RWPE2 (cell line): ENCODE measurements at regions not wholly inside any gene's neighbourhood (a gene's known extent, or its start where the extent isn't known, plus 50 kb on each side); places are given as distances from the start of the nearest gene placed in this dataset.
"Not testable (repeated sequence)": the region's sequence is repeated elsewhere in the genome, so short reads cannot be mapped to it uniquely, and the experiment has no call there.

Experiments
- ATAC-seq: fragments of 200-7000 bp; cut with Tn5 transposase; 3 replicates; pipeline ENCODE4 v1.9.1; 2021; ENCODE audit warnings: low read depth
- DNase-seq: peaks from one replicate; pipeline ENCODE4 v3.0.0-alpha.2; 2020; ENCODE audit warnings: low spot score
- H3K27ac ChIP-seq: fragments of 450-650 bp; 2 replicates; pipeline ENCODE4 v1.5.1; 2017; ENCODE audit warnings: mild to moderate bottlenecking; ENCODE audit not compliant: poor library complexity, severe bottlenecking
- H3K27me3 ChIP-seq: fragments of 250-450 bp; sonication (Bioruptor Pico); 2 replicates; pipeline ENCODE4 v1.5.1; 2021; ENCODE audit warnings: mild to moderate bottlenecking, moderate library complexity; ENCODE audit not compliant: insufficient read depth, poor library complexity, severe bottlenecking
- H3K36me3 ChIP-seq: fragments of 250-450 bp; sonication (Bioruptor Pico); 2 replicates; pipeline ENCODE4 v1.5.1; 2020; ENCODE audit warnings: low read depth, mild to moderate bottlenecking, moderate library complexity
- H3K4me1 ChIP-seq: fragments of 250-450 bp; sonication (Bioruptor Pico); 2 replicates; pipeline ENCODE4 v1.5.1; 2021; ENCODE audit warnings: mild to moderate bottlenecking, moderate library complexity; ENCODE audit not compliant: insufficient read depth, poor library complexity, severe bottlenecking
- H3K4me3 ChIP-seq: fragments of 250-450 bp; sonication (Bioruptor Pico); 2 replicates; pipeline ENCODE4 v1.5.1; 2021; ENCODE audit warnings: mild to moderate bottlenecking, moderate library complexity; ENCODE audit not compliant: severe bottlenecking
- H3K9me3 ChIP-seq: fragments of 250-450 bp; sonication (Bioruptor Pico); 2 replicates; pipeline ENCODE4 v1.5.1; 2021; ENCODE audit warnings: mild to moderate bottlenecking, moderate library complexity; ENCODE audit not compliant: severe bottlenecking
- CTCF ChIP-seq: fragments of 450-650 bp; IDR thresholded peaks from one replicate; pipeline ENCODE4 v1.5.1; 2017; ENCODE audit warnings: mild to moderate bottlenecking, moderate library complexity; ENCODE audit not compliant: poor library complexity, severe bottlenecking

DNA sequence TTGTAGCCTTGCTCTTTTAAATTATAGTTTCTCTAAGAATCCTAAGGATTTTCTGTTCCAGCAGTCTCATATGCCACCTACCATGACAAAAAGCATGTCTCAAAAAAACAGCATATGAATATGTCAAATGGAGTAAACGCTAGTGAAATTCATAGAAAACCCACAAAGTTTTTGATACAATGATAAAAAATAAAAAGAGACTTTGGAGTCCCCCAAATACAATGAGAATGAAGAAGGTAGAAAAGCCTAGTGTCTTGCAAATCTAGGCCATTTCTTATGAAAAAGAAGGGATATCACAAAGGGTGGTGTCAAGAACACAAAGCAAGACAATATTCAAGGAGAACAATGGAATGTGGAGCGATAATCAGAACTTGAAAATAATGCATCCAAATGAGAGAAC lies 668.5 kb downstream of the PLOD2 start:
- no peak for TF ChIP-seq CTCF
- Histone ChIP-seq H3K4me1 (no peaks in the 10 kb centered on the region), H3K4me3 (no peak overlapping the region), H3K36me3 (no peaks in the 10 kb centered on the region), H3K9me3 (no peaks in the 10 kb centered on the region), H3K27me3 (no peaks in the 10 kb centered on the region), H3K27ac (no peak overlapping the region)
- no peak for ATAC-seq
- no peak for DNase-seq

DNA sequence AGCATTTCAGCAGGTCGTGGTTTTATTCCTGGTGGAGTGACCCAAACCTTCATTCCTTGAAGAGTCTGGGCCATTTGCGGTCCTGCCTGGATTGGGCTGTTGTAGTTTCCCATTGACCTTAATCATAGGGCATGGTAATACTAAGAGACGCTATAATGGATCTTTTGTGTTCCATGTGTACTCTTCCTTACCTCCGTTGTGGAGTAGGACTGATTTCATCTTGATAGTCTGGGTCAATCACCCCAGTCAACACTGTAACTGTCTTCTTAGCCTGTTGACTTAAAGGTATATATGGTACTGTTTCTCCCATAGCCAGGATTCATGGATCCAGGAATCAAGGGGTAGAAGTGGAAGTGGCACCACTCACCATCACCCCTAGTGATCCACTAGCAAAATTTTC lies 643.6 kb downstream of the PLOD2 start:
- ATAC-seq, H3K36me3 ChIP-seq, H3K27me3 ChIP-seq: not testable (repeated sequence)

GRCh38 chr3:145518639-145519038 lies 642.3 kb downstream of the PLOD2 start:
- no peaks in the 10 kb centered on the region for H3K27me3 ChIP-seq
- H3K9me3 ChIP-seq: no peaks in the 10 kb centered on the region
- no peak for TF ChIP-seq CTCF
- no peaks in the 10 kb centered on the region for H3K36me3 ChIP-seq
- ATAC-seq (no peak), DNase-seq (no peak)
- H3K4me3 ChIP-seq: no peak overlapping the region
- H3K27ac ChIP-seq: no peak overlapping the region
- H3K4me1 ChIP-seq: no peaks in the 10 kb centered on the region

More for the DNA sequence above, 643.6 kb downstream of the PLOD2 start:
- H3K4me1 ChIP-seq, H3K27ac ChIP-seq, DNase-seq, H3K4me3 ChIP-seq, H3K9me3 ChIP-seq: not testable (repeated sequence)

- H3K27ac ChIP-seq: no peak overlapping the region
- ATAC-seq (no peak), DNase-seq (no peak)
- H3K4me3 ChIP-seq: no peak overlapping the region
- TF ChIP-seq CTCF: no peak
- H3K27me3 ChIP-seq: peaks cover 3% of the 10 kb centered on the region
- no peaks in the 10 kb centered on the region for H3K36me3 ChIP-seq
- no peaks in the 10 kb centered on the region for H3K9me3 ChIP-seq
- H3K4me1 ChIP-seq: no peaks in the 10 kb centered on the region
Measured at GRCh38 chr3:145519398-145520047, 641.5 kb downstream of the PLOD2 start.

- no peak for TF ChIP-seq CTCF
- H3K9me3 ChIP-seq: no peaks in the 10 kb centered on the region
- H3K27ac ChIP-seq: no peak overlapping the region
- ATAC-seq: no peak
- H3K4me3 ChIP-seq: no peak overlapping the region
- H3K4me1 ChIP-seq: no peaks in the 10 kb centered on the region
- no peak for DNase-seq
- peaks cover 3% of the 10 kb centered on the region for H3K27me3 ChIP-seq
- H3K36me3 ChIP-seq: no peaks in the 10 kb centered on the region
Measured at GRCh38 chr3:145522179-145522578, 638.8 kb downstream of the PLOD2 start.
